Suprapubic skin (tissue), 4 donors: ENCODE measurements at regions not wholly inside any gene's neighbourhood (a gene's known extent, or its start where the extent isn't known, plus 50 kb on each side); places are given as distances from the start of the nearest gene placed in this dataset.

Experiments used
- DNase-seq, 2 donors: peaks; one replicate each; pipeline ENCODE4 v3.0.0-alpha.2; 2019; ENCODE audit warnings: low spot score in 2 of 2
- H3K27ac ChIP-seq: fragments of 200-600 bp; sonication (generic); one replicate; pipeline ENCODE4 v1.5.1; 2019
- H3K27me3 ChIP-seq: fragments of 200-600 bp; sonication (generic); one replicate; pipeline ENCODE4 v1.5.1; 2019
- H3K36me3 ChIP-seq: fragments of 200-600 bp; sonication (generic); one replicate; pipeline ENCODE4 v1.5.1; 2019
- H3K4me1 ChIP-seq: fragments of 200-600 bp; sonication (generic); one replicate; pipeline ENCODE4 v1.5.1; 2019
- H3K4me3 ChIP-seq: fragments of 200-600 bp; sonication (generic); one replicate; pipeline ENCODE4 v1.5.1; 2019; ENCODE audit warnings: mild to moderate bottlenecking
- H3K9me3 ChIP-seq: fragments of 200-600 bp; sonication (generic); one replicate; pipeline ENCODE4 v1.5.1; 2019
- CTCF ChIP-seq, 2 donors: fragments of 200-600 bp in 1 of 2; fragments of 450-650 bp in 1 of 2; sonication (generic) in 1 of 2; IDR thresholded peaks; one replicate each; pipeline ENCODE4 v1.5.1; 2016 to 2019; ENCODE audit warnings: antibody characterized with exemption in 2 of 2, mild to moderate bottlenecking in 1 of 2, moderate library complexity in 1 of 2
- EP300 ChIP-seq: sonication (generic); formaldehyde crosslinking; IDR thresholded peaks from one replicate; pipeline ENCODE4 v1.6.1; 2017; ENCODE audit warnings: antibody characterized with exemption
- POLR2A ChIP-seq, 2 donors: fragments of 450-650 bp; IDR thresholded peaks; one replicate each; pipeline ENCODE4 v1.6.1; 2017; ENCODE audit warnings: antibody characterized with exemption in 2 of 2, mild to moderate bottlenecking in 2 of 2, moderate library complexity in 2 of 2
- POLR2AphosphoS5 ChIP-seq, 3 donors: sonication (generic); formaldehyde crosslinking; IDR thresholded peaks; one replicate each; pipeline ENCODE4 v1.6.1; 2017; ENCODE audit warnings: antibody characterized with exemption in 3 of 3
- WGBS: methylation state at CpG from one replicate; pipeline ENCODE4 v1.1.5; 2018; 5-methylcytosine and 5-hydroxymethylcytosine counted together

- H3K4me1 ChIP-seq = no peaks in the 10 kb centered on the region
- 61% methylated on average over 5 of the region's 5 CpGs for WGBS
Measured at GRCh38 chrX:46400530-46401443, 144.4 kb downstream of the ZNF674 start.

GRCh38 chrX:46398874-46399273, 146.3 kb downstream of the ZNF674 start:
- Histone ChIP-seq H3K27me3 (no peaks in the 10 kb centered on the region), H3K4me3 (no peak overlapping the region), H3K4me1 (no peaks in the 10 kb centered on the region), H3K27ac (no peak overlapping the region), H3K9me3 (no peaks in the 10 kb centered on the region), H3K36me3 (no peaks in the 10 kb centered on the region)
- 95% methylated on average over 1 of the region's 1 CpG for WGBS
- no peak for DNase-seq
- TF ChIP-seq POLR2AphosphoS5 (IDR thresholded peaks at IDR 0.05) = no peak
- no peak for TF ChIP-seq POLR2A (IDR thresholded peaks at IDR 0.05)
- TF ChIP-seq EP300 = no peak
- TF ChIP-seq CTCF (IDR thresholded peaks at IDR 0.05) = no peak

More at GRCh38 chrX:46400530-46401443, 144.4 kb downstream of the ZNF674 start:
- no peak for TF ChIP-seq POLR2A (IDR thresholded peaks at IDR 0.05)
- no peak for TF ChIP-seq EP300
- TF ChIP-seq POLR2AphosphoS5 (IDR thresholded peaks at IDR 0.05) = no peak
- no peak for TF ChIP-seq CTCF (IDR thresholded peaks at IDR 0.05)
- no peak for DNase-seq
- Histone ChIP-seq H3K27me3 (no peaks in the 10 kb centered on the region), H3K36me3 (no peaks in the 10 kb centered on the region), H3K27ac (no peak overlapping the region), H3K9me3 (no peaks in the 10 kb centered on the region), H3K4me3 (no peak overlapping the region)

- Histone ChIP-seq H3K4me1 (no peaks in the 10 kb centered on the region), H3K27ac (no peak overlapping the region), H3K36me3 (no peaks in the 10 kb centered on the region), H3K4me3 (no peak overlapping the region), H3K27me3 (no peaks in the 10 kb centered on the region), H3K9me3 (no peaks in the 10 kb centered on the region)
- DNase-seq = no peak
- TF ChIP-seq EP300 (no peak), CTCF (IDR thresholded peaks at IDR 0.05) (no peak), POLR2AphosphoS5 (IDR thresholded peaks at IDR 0.05) (no peak), POLR2A (IDR thresholded peaks at IDR 0.05) (no peak)
- 54% methylated on average over 1 of the region's 1 CpG for WGBS
Measured at GRCh38 chrX:46398126-46398525, 147.1 kb downstream of the ZNF674 start.

- Histone ChIP-seq H3K36me3 (no peaks in the 10 kb centered on the region), H3K4me3 (no peak overlapping the region), H3K27ac (no peak overlapping the region), H3K27me3 (no peaks in the 10 kb centered on the region), H3K9me3 (no peaks in the 10 kb centered on the region), H3K4me1 (no peaks in the 10 kb centered on the region)
- DNase-seq = no peak
- no peak for TF ChIP-seq POLR2AphosphoS5 (IDR thresholded peaks at IDR 0.05)
- no peak for TF ChIP-seq CTCF (IDR thresholded peaks at IDR 0.05)
- no peak for TF ChIP-seq POLR2A (IDR thresholded peaks at IDR 0.05)
- TF ChIP-seq EP300 = no peak
Measured at GRCh38 chrX:46386511-46386910, 158.7 kb downstream of the ZNF674 start.

GRCh38 chrX:46383006-46383405, 162.2 kb downstream of the ZNF674 start:
- no peak for DNase-seq
- Histone ChIP-seq H3K4me3 (no peak overlapping the region), H3K27ac (no peak overlapping the region), H3K4me1 (no peaks in the 10 kb centered on the region), H3K9me3 (no peaks in the 10 kb centered on the region), H3K36me3 (no peaks in the 10 kb centered on the region), H3K27me3 (no peaks in the 10 kb centered on the region)
- TF ChIP-seq POLR2A (IDR thresholded peaks at IDR 0.05) (no peak), CTCF (IDR thresholded peaks at IDR 0.05) (no peak), POLR2AphosphoS5 (IDR thresholded peaks at IDR 0.05) (no peak), EP300 (no peak)
- 97% methylated on average over 2 of the region's 2 CpGs for WGBS
